ENCODE measurements at regions not wholly inside any gene's neighbourhood (a gene's known extent, or its start where the extent isn't known, plus 50 kb on each side); places are given as distances from the start of the nearest gene placed in this dataset.

GRCh38 chr14:49982082-49982481 lies 89.2 kb downstream of the ARF6 start:
- no peak for TF ChIP-seq POLR2A (IDR thresholded peaks at IDR 0.05; ENCODE audit: low read depth, low read length)
- no peak for DNase-seq (ENCODE audit: insufficient read length, low spot score)
- no peak for FAIRE-seq

GRCh38 chr14:49982501-49982951 lies 89.6 kb downstream of the ARF6 start:
- DNase-seq (ENCODE audit: insufficient read length, low spot score) = no peak

GRCh38 chr14:49984424-49984823 lies 91.5 kb downstream of the ARF6 start:
- DNase-seq (ENCODE audit: insufficient read length, low spot score) = no peak
- FAIRE-seq = no peak
- TF ChIP-seq POLR2A (IDR thresholded peaks at IDR 0.05; ENCODE audit: low read depth, low read length) = no peak

More at GRCh38 chr14:49982501-49982951, 89.6 kb downstream of the ARF6 start:
- FAIRE-seq = peak; percentile 86
- no peak for TF ChIP-seq POLR2A (IDR thresholded peaks at IDR 0.05; ENCODE audit: low read depth, low read length)

GRCh38 chr14:49986343-49987014 lies 93.6 kb downstream of the ARF6 start:
- FAIRE-seq (no peak), DNase-seq (ENCODE audit: insufficient read length, low spot score) (no peak)
- TF ChIP-seq POLR2A (IDR thresholded peaks at IDR 0.05; ENCODE audit: low read depth, low read length) = no peak

GRCh38 chr14:49988080-49988990 lies 95.5 kb downstream of the ARF6 start:
- TF ChIP-seq POLR2A (IDR thresholded peaks at IDR 0.05; ENCODE audit: low read depth, low read length) = no peak
- FAIRE-seq = no peak
- DNase-seq (ENCODE audit: insufficient read length, low spot score) = no peak

- DNase-seq (ENCODE audit: insufficient read length, low spot score) = no peak
- TF ChIP-seq POLR2A (IDR thresholded peaks at IDR 0.05; ENCODE audit: low read depth, low read length) = no peak
- no peak for FAIRE-seq
These were observed 97.1 kb downstream of the ARF6 start for GRCh38 chr14:49989966-49990365.

- no peak for TF ChIP-seq POLR2A (IDR thresholded peaks at IDR 0.05; ENCODE audit: low read depth, low read length)
- FAIRE-seq (no peak), DNase-seq (ENCODE audit: insufficient read length, low spot score) (no peak)
These were observed 98.6 kb downstream of the ARF6 start for GRCh38 chr14:49991491-49991890.

GRCh38 chr14:49992036-49992435 lies 99.2 kb downstream of the ARF6 start:
- DNase-seq (ENCODE audit: insufficient read length, low spot score) = no peak
- no peak for FAIRE-seq
- no peak for TF ChIP-seq POLR2A (IDR thresholded peaks at IDR 0.05; ENCODE audit: low read depth, low read length)

- DNase-seq (ENCODE audit: insufficient read length, low spot score) (no peak), FAIRE-seq (no peak)
- TF ChIP-seq POLR2A (IDR thresholded peaks at IDR 0.05; ENCODE audit: low read depth, low read length) = no peak
These were observed 99.6 kb downstream of the ARF6 start for GRCh38 chr14:49992448-49992847.

GRCh38 chr14:49992901-49993339 lies 100.0 kb downstream of the ARF6 start:
- TF ChIP-seq POLR2A (IDR thresholded peaks at IDR 0.05; ENCODE audit: low read depth, low read length) = no peak
- FAIRE-seq (no peak), DNase-seq (ENCODE audit: insufficient read length, low spot score) (no peak)

- DNase-seq (ENCODE audit: insufficient read length, low spot score) = no peak
- TF ChIP-seq POLR2A (IDR thresholded peaks at IDR 0.05; ENCODE audit: low read depth, low read length) = no peak
- FAIRE-seq = no peak
These were observed 100.7 kb downstream of the ARF6 start for GRCh38 chr14:49993565-49993964.

- no peak for DNase-seq (ENCODE audit: insufficient read length, low spot score)
- TF ChIP-seq POLR2A (IDR thresholded peaks at IDR 0.05; ENCODE audit: low read depth, low read length) = no peak
- no peak for FAIRE-seq
These were observed 102.2 kb downstream of the ARF6 start for GRCh38 chr14:49994951-49995561.

GRCh38 chr14:49997991-49998390 lies 105.1 kb downstream of the ARF6 start:
- DNase-seq (ENCODE audit: insufficient read length, low spot score) (no peak), FAIRE-seq (no peak)
- no peak for TF ChIP-seq POLR2A (IDR thresholded peaks at IDR 0.05; ENCODE audit: low read depth, low read length)

GRCh38 chr14:49999146-49999761 lies 106.4 kb downstream of the ARF6 start:
- DNase-seq (ENCODE audit: insufficient read length, low spot score) (peak; percentile 59), FAIRE-seq (peak; percentile 43)
- TF ChIP-seq POLR2A (IDR thresholded peaks at IDR 0.05; ENCODE audit: low read depth, low read length) = no peak
